Central memory CD4-positive, alpha-beta T cell (primary cell): ENCODE measurements at regions not wholly inside any gene's neighbourhood (a gene's known extent, or its start where the extent isn't known, plus 50 kb on each side); places are given as distances from the start of the nearest gene placed in this dataset.
"Not testable (repeated sequence)": the region's sequence is repeated elsewhere in the genome, so short reads cannot be mapped to it uniquely, and the experiment has no call there.

Experiments
- DNase-seq: peaks from one replicate; pipeline ENCODE4 v3.0.0; 2022

- no peak for DNase-seq
Measured at GRCh38 chr5:7096294-7096693, 299.6 kb upstream of the ADCY2 start.

- no peak for DNase-seq
Measured at GRCh38 chr5:7105358-7105757, 290.6 kb upstream of the ADCY2 start.

- DNase-seq: no peak
Measured at GRCh38 chr5:7117961-7118360, 278.0 kb upstream of the ADCY2 start.

- no peak for DNase-seq
Measured at GRCh38 chr5:7131680-7132079, 264.3 kb upstream of the ADCY2 start.

GRCh38 chr5:7146886-7147285 lies 249.1 kb upstream of the ADCY2 start:
- DNase-seq: no peak

- DNase-seq: no peak
Measured at GRCh38 chr5:7157083-7157482, 238.9 kb upstream of the ADCY2 start.

- DNase-seq: no peak
Measured at GRCh38 chr5:7169240-7169878, 226.6 kb upstream of the ADCY2 start.

- not testable (repeated sequence) for DNase-seq
Measured at GRCh38 chr5:7170785-7171184, 225.2 kb upstream of the ADCY2 start.

GRCh38 chr5:7179364-7179763 lies 216.6 kb upstream of the ADCY2 start:
- no peak for DNase-seq

GRCh38 chr5:7181841-7182240 lies 214.1 kb upstream of the ADCY2 start:
- no peak for DNase-seq

- no peak for DNase-seq
Measured at GRCh38 chr5:7185742-7186141, 210.2 kb upstream of the ADCY2 start.

GRCh38 chr5:7186818-7187217 lies 209.1 kb upstream of the ADCY2 start:
- DNase-seq: no peak

GRCh38 chr5:7190712-7191250 lies 205.2 kb upstream of the ADCY2 start:
- DNase-seq: no peak

GRCh38 chr5:7192016-7192415 lies 203.9 kb upstream of the ADCY2 start:
- DNase-seq: no peak

- no peak for DNase-seq
Measured at GRCh38 chr5:7202846-7203245, 193.1 kb upstream of the ADCY2 start.

- no peak for DNase-seq
Measured at GRCh38 chr5:7207979-7208378, 188.0 kb upstream of the ADCY2 start.

- DNase-seq: no peak
Measured at GRCh38 chr5:7208938-7209337, 187.0 kb upstream of the ADCY2 start.

- DNase-seq: no peak
Measured at GRCh38 chr5:7209658-7210057, 186.3 kb upstream of the ADCY2 start.

- DNase-seq: no peak
Measured at GRCh38 chr5:7210549-7210948, 185.4 kb upstream of the ADCY2 start.

- DNase-seq: no peak
Measured at GRCh38 chr5:7213525-7213924, 182.4 kb upstream of the ADCY2 start.

- DNase-seq: no peak
Measured at GRCh38 chr5:7214906-7215416, 181.0 kb upstream of the ADCY2 start.

GRCh38 chr5:7218141-7218540 lies 177.8 kb upstream of the ADCY2 start:
- no peak for DNase-seq

GRCh38 chr5:7220156-7220555 lies 175.8 kb upstream of the ADCY2 start:
- DNase-seq: no peak

GRCh38 chr5:7221041-7221440 lies 174.9 kb upstream of the ADCY2 start:
- DNase-seq: no peak

- no peak for DNase-seq
Measured at GRCh38 chr5:7225826-7226225, 170.1 kb upstream of the ADCY2 start.
